B cell (primary cell): ENCODE measurements at regions not wholly inside any gene's neighbourhood (a gene's known extent, or its start where the extent isn't known, plus 50 kb on each side); places are given as distances from the start of the nearest gene placed in this dataset.

Experiments used
- ATAC-seq: fragments of 200-7000 bp; cut with Tn5 transposase; one replicate; pipeline ENCODE4 v1.10.0; 2021; ENCODE audit warnings: low read depth, mild to moderate bottlenecking, moderate number of reproducible peaks, moderate library complexity
- CTCF ChIA-PET: fragments of 350-600 bp; sonication (Branson Sonifier 250); formaldehyde crosslinking; loops from one replicate; lab custom pipeline; 2021; ENCODE audit warnings: antibody characterized with exemption, inconsistent platforms; lab: Charles Lee
- POLR2A ChIA-PET: fragments of 350-600 bp; sonication (Branson Sonifier 250); formaldehyde crosslinking; loops from one replicate; lab custom pipeline; 2021; ENCODE audit warnings: antibody characterized with exemption; lab: Charles Lee
- DNase-seq: peaks from one replicate; pipeline ENCODE4 v3.0.0; 2013
- H2AFZ ChIP-seq: 2 replicates; pipeline ENCODE4 v1.6.1; 2012; ENCODE audit warnings: mild to moderate bottlenecking, low read depth, low read length; ENCODE audit not compliant: insufficient read depth, poor library complexity, severe bottlenecking
- H3K27ac ChIP-seq, 2 donors: 1 replicate in 1 of 2; 2 replicates in 1 of 2; pipeline ENCODE4 v1.5.1; 2012 to 2013; ENCODE audit warnings: low read length in 2 of 2, mild to moderate bottlenecking in 2 of 2, moderate library complexity in 1 of 2
- H3K27me3 ChIP-seq, 4 experiments: fragments of 200-600 bp in 1 of 4; sonication (generic) in 1 of 4; replicated peaks in 1 of 4; 1 replicate in 2 of 4; 2 replicates in 2 of 4; pipeline versions ENCODE4 v1.6.1 to v1.7.0; 2013 to 2016; ENCODE audit warnings: low read length in 3 of 4, mild to moderate bottlenecking in 2 of 4, mixed read lengths in 1 of 4, moderate library complexity in 1 of 4; ENCODE audit not compliant: insufficient read depth in 4 of 4, control insufficient read depth in 3 of 4; ENCODE audit errors: control extremely low read depth in 1 of 4
- H3K36me3 ChIP-seq, 2 experiments: replicated peaks in 1 of 2; 1 replicate in 1 of 2; 2 replicates in 1 of 2; pipeline versions ENCODE4 v1.6.1 to v1.7.1; 2013; ENCODE audit warnings: low read length in 1 of 2; ENCODE audit not compliant: insufficient read depth in 2 of 2, control insufficient read depth in 1 of 2; ENCODE audit errors: control extremely low read depth in 1 of 2, extremely low read depth in 1 of 2
- H3K4me1 ChIP-seq, 2 donors: fragments of 200-600 bp in 1 of 2; sonication (generic) in 1 of 2; 1 replicate in 1 of 2; 2 replicates in 1 of 2; pipeline versions ENCODE4 v1.5.1 to v1.6.1; 2013 to 2017; ENCODE audit warnings: low read length in 2 of 2; ENCODE audit not compliant: control insufficient read depth in 2 of 2, insufficient read depth in 2 of 2
- H3K4me2 ChIP-seq: replicated peaks from 2 replicates; pipeline ENCODE3; 2012; ENCODE audit warnings: mild to moderate bottlenecking, low read depth, low read length; ENCODE audit not compliant: poor library complexity, severe bottlenecking
- H3K4me3 ChIP-seq, 5 experiments: fragments of 200-600 bp in 1 of 5; sonication (generic) in 1 of 5; 1 replicate in 3 of 5; 2 replicates in 2 of 5; pipeline versions ENCODE4 v1.5.1 to v1.7.0; 2011 to 2016; ENCODE audit warnings: low read length in 4 of 5, mild to moderate bottlenecking in 4 of 5, low read depth in 2 of 5, control low read depth in 1 of 5, moderate library complexity in 1 of 5; ENCODE audit not compliant: insufficient read depth in 1 of 5; ENCODE audit errors: control extremely low read depth in 1 of 5, extremely low read depth in 1 of 5
- H3K79me2 ChIP-seq: fragments of 200-600 bp; sonication (generic); one replicate; pipeline ENCODE4 v1.6.0; 2016; ENCODE audit warnings: low read length; ENCODE audit not compliant: control insufficient read depth, insufficient read depth
- H3K9ac ChIP-seq: fragments of 200-600 bp; sonication (generic); 2 replicates; pipeline ENCODE4 v1.6.1; 2017; ENCODE audit warnings: mild to moderate bottlenecking, low read length, moderate library complexity
- H3K9me3 ChIP-seq, 3 donors: one replicate each; pipeline versions ENCODE4 v1.6.1 to v1.7.1; 2013; ENCODE audit warnings: low read length in 2 of 3; ENCODE audit not compliant: control insufficient read depth in 2 of 3, insufficient read depth in 1 of 3; ENCODE audit errors: control extremely low read depth in 1 of 3
- H4K20me1 ChIP-seq: 2 replicates; pipeline ENCODE4 v1.6.0; 2012; ENCODE audit warnings: mild to moderate bottlenecking, low read length; ENCODE audit not compliant: insufficient read depth, control insufficient read depth, poor library complexity, severe bottlenecking
- H3K27ac Mint-ChIP-seq: one replicate; pipeline ENCODE4 v1.8.0; 2021; ENCODE audit warnings: mixed read lengths
- H3K27me3 Mint-ChIP-seq: one replicate; pipeline ENCODE4 v1.8.0; 2021; ENCODE audit warnings: mixed read lengths
- H3K4me1 Mint-ChIP-seq: one replicate; pipeline ENCODE4 v1.8.0; 2021; ENCODE audit warnings: mixed read lengths
- H3K4me3 Mint-ChIP-seq: one replicate; pipeline ENCODE4 v1.8.0; 2021; ENCODE audit warnings: mixed read lengths
- H3K9me3 Mint-ChIP-seq: one replicate; pipeline ENCODE4 v1.8.0; 2022; ENCODE audit warnings: mixed read lengths; ENCODE audit not compliant: insufficient read depth
- CTCF ChIP-seq: fragments of 200-600 bp; IDR thresholded peaks from one replicate; pipeline ENCODE4 v1.8.0; 2022; ENCODE audit warnings: antibody characterized with exemption, mild to moderate bottlenecking
- EZH2 ChIP-seq: IDR thresholded peaks from 2 replicates; pipeline ENCODE4 v1.6.1; 2012; ENCODE audit warnings: borderline replicate concordance, low read depth, mild to moderate bottlenecking, moderate library complexity, low read length; ENCODE audit not compliant: insufficient read depth, poor library complexity, severe bottlenecking
- WGBS: methylation state at CpG from one replicate; pipeline ENCODE4 v1.1.5; 2013; ENCODE audit warnings: missing lambda C conversion rate; ENCODE audit not compliant: insufficient coverage; 5-methylcytosine and 5-hydroxymethylcytosine counted together
- intact Hi-C: fragments of 100-400 bp; cut with micrococcal nuclease; formaldehyde crosslinking; loops from one replicate; pipeline ENCODE4 v1.10.0; 2022

GRCh38 chr2:106572541-106573450, 85.6 kb downstream of the CD8B2 start:
- H3K9me3 Mint-ChIP-seq = no peaks in the 10 kb centered on the region
- CTCF ChIA-PET = interaction anchor here (1.0 to 3.5 kb wide), 2 partner anchors 9 to 12 kb away, joined by 3 to 15 read pairs; no protein-coding TSS in a partner anchor
- Histone ChIP-seq H3K9me3 (no peaks in the 10 kb centered on the region), H3K79me2 (no peaks in the 10 kb centered on the region), H2AFZ (no peak overlapping the region), H4K20me1 (no peaks in the 10 kb centered on the region), H3K27ac (no peak overlapping the region), H3K4me1 (no peaks in the 10 kb centered on the region), H3K9ac (no peak overlapping the region), H3K4me2 (no peak overlapping the region), H3K4me3 (no peak overlapping the region), H3K36me3 (no peaks in the 10 kb centered on the region), H3K27me3 (no peaks in the 10 kb centered on the region)
- no peak overlapping the region for H3K4me3 Mint-ChIP-seq
- WGBS = 29% methylated on average over 1 of the region's 8 CpGs
- POLR2A ChIA-PET = no interaction called here
- no peaks in the 10 kb centered on the region for H3K4me1 Mint-ChIP-seq
- H3K27me3 Mint-ChIP-seq = peaks cover 19% of the 10 kb centered on the region
- TF ChIP-seq EZH2 = no peak
- peak; percentile 46 for TF ChIP-seq CTCF
- DNase-seq (no peak), ATAC-seq (no peak)
- intact Hi-C loops = no loop called here
- H3K27ac Mint-ChIP-seq = no peak overlapping the region

- TF ChIP-seq EZH2 = no peak
- TF ChIP-seq CTCF = no peak
- intact Hi-C loops = no loop called here
- Histone ChIP-seq H3K27ac (no peak overlapping the region), H3K4me3 (no peak overlapping the region), H3K27me3 (peaks cover 0 to 5% (median 0%) of the 10 kb centered on the region in 4 experiments), H4K20me1 (no peaks in the 10 kb centered on the region), H3K36me3 (no peaks in the 10 kb centered on the region), H2AFZ (no peak overlapping the region), H3K4me2 (no peak overlapping the region), H3K9ac (no peak overlapping the region), H3K79me2 (no peaks in the 10 kb centered on the region), H3K9me3 (no peaks in the 10 kb centered on the region), H3K4me1 (no peaks in the 10 kb centered on the region)
- ATAC-seq = no peak
- Mint-ChIP-seq H3K9me3 (no peaks in the 10 kb centered on the region), H3K27ac (no peak overlapping the region), H3K4me1 (no peaks in the 10 kb centered on the region), H3K27me3 (peaks cover 22% of the 10 kb centered on the region), H3K4me3 (no peak overlapping the region)
- ChIA-PET POLR2A (no interaction called here), CTCF (interaction anchor here (0.7 to 3.5 kb wide), 2 partner anchors 8 to 1892 kb away, joined by 3 to 15 read pairs; no protein-coding TSS in a partner anchor)
- DNase-seq = no peak
Observed at GRCh38 chr2:106573773-106574172, 86.6 kb downstream of the CD8B2 start.
